ENCODE measurements at regions not wholly inside any gene's neighbourhood (a gene's known extent, or its start where the extent isn't known, plus 50 kb on each side); places are given as distances from the start of the nearest gene placed in this dataset.
"Not testable (repeated sequence)": the region's sequence is repeated elsewhere in the genome, so short reads cannot be mapped to it uniquely, and the experiment has no call there.

DNA sequence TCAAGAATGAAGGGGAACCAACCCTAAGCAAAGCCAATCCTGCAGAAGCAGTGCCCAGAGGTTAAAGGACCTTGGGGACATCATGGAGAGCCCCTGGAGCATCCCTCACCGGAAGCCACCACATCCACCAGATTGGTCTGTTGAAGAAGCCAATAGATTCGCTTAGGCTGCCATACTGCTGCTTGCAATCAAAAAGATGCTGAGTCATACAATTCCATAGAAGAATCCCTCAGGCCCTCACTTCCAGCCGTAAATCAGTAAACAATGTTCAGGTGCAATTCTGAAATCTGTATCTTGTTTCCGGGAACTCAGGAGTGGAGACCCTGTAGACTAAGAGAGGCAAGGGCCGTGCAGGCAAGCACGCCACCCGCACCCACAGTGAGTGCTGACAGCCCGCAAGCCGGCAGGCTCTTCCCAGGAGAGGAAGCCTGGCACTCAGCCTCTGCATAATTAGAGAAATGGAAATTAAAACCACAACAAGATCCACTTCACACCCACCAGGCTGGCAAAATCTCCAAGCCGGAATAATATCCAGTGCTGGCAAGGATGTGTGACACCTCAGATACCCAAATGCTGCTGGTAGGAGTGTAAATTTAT lies 156.4 kb upstream of the FOXD4L5 start:
- TF ChIP-seq, protein P1, sequence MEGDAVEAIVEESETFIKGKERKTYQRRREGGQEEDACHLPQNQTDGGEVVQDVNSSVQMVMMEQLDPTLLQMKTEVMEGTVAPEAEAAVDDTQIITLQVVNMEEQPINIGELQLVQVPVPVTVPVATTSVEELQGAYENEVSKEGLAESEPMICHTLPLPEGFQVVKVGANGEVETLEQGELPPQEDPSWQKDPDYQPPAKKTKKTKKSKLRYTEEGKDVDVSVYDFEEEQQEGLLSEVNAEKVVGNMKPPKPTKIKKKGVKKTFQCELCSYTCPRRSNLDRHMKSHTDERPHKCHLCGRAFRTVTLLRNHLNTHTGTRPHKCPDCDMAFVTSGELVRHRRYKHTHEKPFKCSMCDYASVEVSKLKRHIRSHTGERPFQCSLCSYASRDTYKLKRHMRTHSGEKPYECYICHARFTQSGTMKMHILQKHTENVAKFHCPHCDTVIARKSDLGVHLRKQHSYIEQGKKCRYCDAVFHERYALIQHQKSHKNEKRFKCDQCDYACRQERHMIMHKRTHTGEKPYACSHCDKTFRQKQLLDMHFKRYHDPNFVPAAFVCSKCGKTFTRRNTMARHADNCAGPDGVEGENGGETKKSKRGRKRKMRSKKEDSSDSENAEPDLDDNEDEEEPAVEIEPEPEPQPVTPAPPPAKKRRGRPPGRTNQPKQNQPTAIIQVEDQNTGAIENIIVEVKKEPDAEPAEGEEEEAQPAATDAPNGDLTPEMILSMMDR (conservative IDR thresholded peaks at IDR 0.05; ENCODE audit: low read length), result not testable (repeated sequence)
- not testable (repeated sequence) for TF ChIP-seq EZH2phosphoT487 (IDR thresholded peaks at IDR 0.05; ENCODE audit: borderline replicate concordance, low read depth, low read length)

Measured in OCI-LY7 (cell line).